WTC11 (cell line): ENCODE measurements at regions not wholly inside any gene's neighbourhood (a gene's known extent, or its start where the extent isn't known, plus 50 kb on each side); places are given as distances from the start of the nearest gene placed in this dataset.

Experiments
- ATAC-seq: fragments of 200-7000 bp; cut with Tn5 transposase; 2 replicates; pipeline ENCODE4 v1.10.0; 2021; ENCODE audit warnings: mild to moderate bottlenecking, moderate library complexity
- CTCF ChIA-PET: fragments of 300-600 bp; sonication (Branson Sonifier 250); formaldehyde crosslinking; loops from one replicate; lab custom pipeline; 2021; ENCODE audit warnings: antibody characterized with exemption; lab: Charles Lee
- POLR2A ChIA-PET: fragments of 350-600 bp; sonication (Branson Sonifier 250); formaldehyde crosslinking; loops from one replicate; lab custom pipeline; 2021; ENCODE audit warnings: antibody characterized with exemption; lab: Charles Lee
- DNase-seq: peaks from one replicate; pipeline ENCODE4 v3.0.0; 2021; ENCODE audit warnings: low spot score
- H3K27ac Mint-ChIP-seq: 2 replicates; pipeline ENCODE4 v1.8.0; 2021; ENCODE audit warnings: mixed read lengths
- H3K27me3 Mint-ChIP-seq: 2 replicates; pipeline ENCODE4 v1.8.0; 2021; ENCODE audit warnings: low read depth, mild to moderate bottlenecking, moderate library complexity, mixed read lengths
- H3K36me3 Mint-ChIP-seq: 2 replicates; pipeline ENCODE4 v1.8.0; 2021; ENCODE audit warnings: mixed read lengths
- H3K4me1 Mint-ChIP-seq: 2 replicates; pipeline ENCODE4 v1.8.0; 2022; ENCODE audit warnings: mixed read lengths
- H3K4me3 Mint-ChIP-seq: 2 replicates; pipeline ENCODE4 v1.8.0; 2021; ENCODE audit warnings: mild to moderate bottlenecking, moderate library complexity, mixed read lengths
- H3K9me3 Mint-ChIP-seq: 2 replicates; pipeline ENCODE4 v1.8.0; 2021; ENCODE audit warnings: mixed read lengths
- ATF3 ChIP-seq: sonication (generic); formaldehyde crosslinking; conservative IDR thresholded peaks from 2 replicates; pipeline ENCODE4 v1.8.1; 2022; ENCODE audit warnings: mild to moderate bottlenecking, missing genetic modification reagents
- CDX4 ChIP-seq: fragments of 250-450 bp; sonication (Bioruptor Pico); IDR thresholded peaks from 2 replicates; pipeline ENCODE4 v1.9.0; 2021; ENCODE audit warnings: moderate library complexity, mild to moderate bottlenecking, inconsistent platforms, borderline replicate concordance
- CREM ChIP-seq: sonication (generic); formaldehyde crosslinking; IDR thresholded peaks from 2 replicates; pipeline ENCODE4 v1.8.1; 2022; ENCODE audit warnings: mild to moderate bottlenecking, missing genetic modification reagents, moderate library complexity
- E2F5 ChIP-seq: sonication (generic); formaldehyde crosslinking; IDR thresholded peaks from 2 replicates; pipeline ENCODE4 v1.8.1; 2022; ENCODE audit warnings: mild to moderate bottlenecking, moderate library complexity, missing genetic modification reagents
- ELF4 ChIP-seq: sonication (generic); formaldehyde crosslinking; IDR thresholded peaks from 2 replicates; pipeline ENCODE4 v1.8.1; 2022; ENCODE audit warnings: low read depth, mild to moderate bottlenecking, moderate library complexity, missing genetic modification reagents
- ETV6 ChIP-seq: sonication (generic); formaldehyde crosslinking; IDR thresholded peaks from 2 replicates; pipeline ENCODE4 v1.8.1; 2022; ENCODE audit warnings: mild to moderate bottlenecking, missing genetic modification reagents
- FOXJ3 ChIP-seq: sonication (generic); formaldehyde crosslinking; IDR thresholded peaks from 2 replicates; pipeline ENCODE4 v1.9.0; 2021; ENCODE audit warnings: missing genetic modification reagents, mild to moderate bottlenecking, borderline replicate concordance
- JAZF1 ChIP-seq: fragments of 250-450 bp; sonication (Bioruptor Pico); IDR thresholded peaks from 2 replicates; pipeline ENCODE4 v1.9.0; 2021; ENCODE audit warnings: moderate library complexity, mild to moderate bottlenecking, inconsistent platforms
- MAX ChIP-seq: sonication (generic); formaldehyde crosslinking; IDR thresholded peaks from 2 replicates; pipeline ENCODE4 v1.8.0; 2022; ENCODE audit warnings: mild to moderate bottlenecking, missing genetic modification reagents
- NFE2L1 ChIP-seq: sonication (generic); formaldehyde crosslinking; IDR thresholded peaks from 2 replicates; pipeline ENCODE4 v1.8.1; 2023; ENCODE audit warnings: missing genetic modification reagents
- NR2C2 ChIP-seq: sonication (generic); formaldehyde crosslinking; IDR thresholded peaks from 2 replicates; pipeline ENCODE4 v1.8.0; 2022; ENCODE audit warnings: mild to moderate bottlenecking, missing genetic modification reagents
- NR3C1 ChIP-seq: sonication (generic); formaldehyde crosslinking; conservative IDR thresholded peaks from 2 replicates; pipeline ENCODE4 v1.8.1; 2023; ENCODE audit warnings: low read depth, mild to moderate bottlenecking, missing genetic modification reagents
- OVOL2 ChIP-seq: fragments of 250-450 bp; sonication (Bioruptor Pico); IDR thresholded peaks from 2 replicates; pipeline ENCODE4 v1.9.0; 2021; ENCODE audit warnings: mild to moderate bottlenecking, borderline replicate concordance
- PRDM15 ChIP-seq: sonication (generic); formaldehyde crosslinking; IDR thresholded peaks from 2 replicates; pipeline ENCODE4 v1.8.0; 2022; ENCODE audit warnings: missing genetic modification reagents
- PRRX2 ChIP-seq: fragments of 250-450 bp; sonication (Bioruptor Pico); IDR thresholded peaks from 2 replicates; pipeline ENCODE4 v1.8.0; 2021; ENCODE audit warnings: mild to moderate bottlenecking
- SOX15 ChIP-seq: fragments of 250-450 bp; sonication (Bioruptor Pico); IDR thresholded peaks from 2 replicates; pipeline ENCODE4 v1.9.0; 2021; ENCODE audit warnings: mild to moderate bottlenecking
- TCF7 ChIP-seq: sonication (generic); formaldehyde crosslinking; IDR thresholded peaks from 2 replicates; pipeline ENCODE4 v1.8.0; 2022; ENCODE audit warnings: mild to moderate bottlenecking, low read depth, missing genetic modification reagents, moderate library complexity
- TP53 ChIP-seq: sonication (generic); formaldehyde crosslinking; IDR thresholded peaks from 2 replicates; pipeline ENCODE4 v1.8.1; 2023; ENCODE audit warnings: mild to moderate bottlenecking, missing genetic modification reagents
- ZNF317 ChIP-seq: sonication (generic); formaldehyde crosslinking; IDR thresholded peaks from 2 replicates; pipeline ENCODE4 v1.8.1; 2023; ENCODE audit warnings: low read depth, mild to moderate bottlenecking, moderate library complexity, missing genetic modification reagents, borderline replicate concordance
- TF ChIP-seq, protein P1 (sequence below): fragments of 250-450 bp; sonication (Bioruptor Pico); IDR thresholded peaks from 2 replicates; pipeline ENCODE4 v1.8.0; 2021; ENCODE audit warnings: mild to moderate bottlenecking
- TF ChIP-seq, protein P2 (sequence below): sonication (generic); formaldehyde crosslinking; IDR thresholded peaks from 2 replicates; pipeline ENCODE4 v1.8.0; 2023; ENCODE audit warnings: missing genetic modification reagents
- TF ChIP-seq, protein P3 (sequence below): fragments of 200-600 bp; IDR thresholded peaks from 2 replicates; pipeline ENCODE4 v1.8.0; 2022; ENCODE audit warnings: antibody characterized with exemption
- TF ChIP-seq, protein P4 (sequence below): sonication (generic); formaldehyde crosslinking; IDR thresholded peaks from 2 replicates; pipeline ENCODE4 v1.8.0; 2022; ENCODE audit warnings: mild to moderate bottlenecking, missing genetic modification reagents

GRCh38 chr14:22438742-22439141 is 150.3 kb downstream of the DAD1 start (continued):
- TF ChIP-seq TP53 (CRISPR knock-in tag): no peak
- TF ChIP-seq JAZF1: no peak
- no peak for TF ChIP-seq ATF3
- no peak for TF ChIP-seq PRRX2 (CRISPR knock-in tag)
- TF ChIP-seq FOXJ3 (CRISPR knock-in tag): no peak
- TF ChIP-seq, protein P1, sequence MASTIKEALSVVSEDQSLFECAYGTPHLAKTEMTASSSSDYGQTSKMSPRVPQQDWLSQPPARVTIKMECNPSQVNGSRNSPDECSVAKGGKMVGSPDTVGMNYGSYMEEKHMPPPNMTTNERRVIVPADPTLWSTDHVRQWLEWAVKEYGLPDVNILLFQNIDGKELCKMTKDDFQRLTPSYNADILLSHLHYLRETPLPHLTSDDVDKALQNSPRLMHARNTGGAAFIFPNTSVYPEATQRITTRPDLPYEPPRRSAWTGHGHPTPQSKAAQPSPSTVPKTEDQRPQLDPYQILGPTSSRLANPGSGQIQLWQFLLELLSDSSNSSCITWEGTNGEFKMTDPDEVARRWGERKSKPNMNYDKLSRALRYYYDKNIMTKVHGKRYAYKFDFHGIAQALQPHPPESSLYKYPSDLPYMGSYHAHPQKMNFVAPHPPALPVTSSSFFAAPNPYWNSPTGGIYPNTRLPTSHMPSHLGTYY (CRISPR knock-in tag): no peak
- TF ChIP-seq ZNF317 (CRISPR knock-in tag): no peak
- no peak for TF ChIP-seq E2F5
- TF ChIP-seq CREM: no peak
- no peak for TF ChIP-seq MAX (CRISPR knock-in tag)
- TF ChIP-seq, protein P2, sequence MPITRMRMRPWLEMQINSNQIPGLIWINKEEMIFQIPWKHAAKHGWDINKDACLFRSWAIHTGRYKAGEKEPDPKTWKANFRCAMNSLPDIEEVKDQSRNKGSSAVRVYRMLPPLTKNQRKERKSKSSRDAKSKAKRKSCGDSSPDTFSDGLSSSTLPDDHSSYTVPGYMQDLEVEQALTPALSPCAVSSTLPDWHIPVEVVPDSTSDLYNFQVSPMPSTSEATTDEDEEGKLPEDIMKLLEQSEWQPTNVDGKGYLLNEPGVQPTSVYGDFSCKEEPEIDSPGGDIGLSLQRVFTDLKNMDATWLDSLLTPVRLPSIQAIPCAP: no peak
- TF ChIP-seq OVOL2 (CRISPR knock-in tag): no peak
- TF ChIP-seq PRDM15 (CRISPR knock-in tag): no peak
- no peak for TF ChIP-seq NR2C2

DNA sequence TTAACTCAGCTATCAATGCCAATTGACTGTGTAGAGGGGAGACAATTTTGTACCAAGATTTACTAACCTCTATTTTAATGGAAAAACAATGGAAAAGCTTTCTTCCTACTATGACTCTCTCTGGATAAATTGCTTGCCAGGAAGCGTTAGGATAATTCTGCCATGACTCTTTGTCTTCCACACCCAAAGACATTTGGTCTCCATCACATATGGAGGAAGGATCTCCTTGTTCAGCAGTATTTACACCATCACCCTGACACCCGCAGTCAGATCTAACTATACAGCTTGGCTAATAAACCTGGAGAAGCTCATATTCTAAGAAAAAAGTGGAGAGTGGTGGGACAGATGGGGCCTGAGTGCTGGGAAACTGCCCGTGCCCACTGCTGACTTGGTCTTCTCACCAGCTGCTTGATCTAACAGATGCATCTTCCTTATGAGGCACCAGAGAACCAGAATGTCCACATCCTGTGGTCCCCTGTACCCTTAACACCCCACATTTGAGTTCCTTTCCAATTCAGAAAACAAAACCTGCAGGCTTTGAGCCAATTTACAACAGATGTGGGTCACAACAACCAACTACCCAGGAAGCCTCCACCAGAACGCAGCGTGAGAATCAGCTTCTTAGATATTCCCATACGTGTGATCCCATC is 154.0 kb downstream of the DAD1 start:
- Mint-ChIP-seq H3K27ac (no peak overlapping the region), H3K27me3 (no peaks in the 10 kb centered on the region), H3K36me3 (no peaks in the 10 kb centered on the region), H3K4me1 (peaks cover 6% of the 10 kb centered on the region), H3K9me3 (no peaks in the 10 kb centered on the region), H3K4me3 (no peak overlapping the region)
- CTCF ChIA-PET: no interaction called here
- ATAC-seq (no peak), DNase-seq (no peak)
- POLR2A ChIA-PET: no interaction called here
- TF ChIP-seq CDX4 (CRISPR knock-in tag) (no peak), TCF7 (CRISPR knock-in tag) (no peak), NR2C2 (no peak), ELF4 (CRISPR knock-in tag) (no peak), SOX15 (CRISPR knock-in tag) (no peak), ETV6 (CRISPR knock-in tag) (no peak), NR3C1 (no peak), TP53 (CRISPR knock-in tag) (no peak), NFE2L1 (no peak), FOXJ3 (CRISPR knock-in tag) (no peak)
- TF ChIP-seq, protein P2: no peak
- TF ChIP-seq, protein P3, sequence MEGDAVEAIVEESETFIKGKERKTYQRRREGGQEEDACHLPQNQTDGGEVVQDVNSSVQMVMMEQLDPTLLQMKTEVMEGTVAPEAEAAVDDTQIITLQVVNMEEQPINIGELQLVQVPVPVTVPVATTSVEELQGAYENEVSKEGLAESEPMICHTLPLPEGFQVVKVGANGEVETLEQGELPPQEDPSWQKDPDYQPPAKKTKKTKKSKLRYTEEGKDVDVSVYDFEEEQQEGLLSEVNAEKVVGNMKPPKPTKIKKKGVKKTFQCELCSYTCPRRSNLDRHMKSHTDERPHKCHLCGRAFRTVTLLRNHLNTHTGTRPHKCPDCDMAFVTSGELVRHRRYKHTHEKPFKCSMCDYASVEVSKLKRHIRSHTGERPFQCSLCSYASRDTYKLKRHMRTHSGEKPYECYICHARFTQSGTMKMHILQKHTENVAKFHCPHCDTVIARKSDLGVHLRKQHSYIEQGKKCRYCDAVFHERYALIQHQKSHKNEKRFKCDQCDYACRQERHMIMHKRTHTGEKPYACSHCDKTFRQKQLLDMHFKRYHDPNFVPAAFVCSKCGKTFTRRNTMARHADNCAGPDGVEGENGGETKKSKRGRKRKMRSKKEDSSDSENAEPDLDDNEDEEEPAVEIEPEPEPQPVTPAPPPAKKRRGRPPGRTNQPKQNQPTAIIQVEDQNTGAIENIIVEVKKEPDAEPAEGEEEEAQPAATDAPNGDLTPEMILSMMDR: no peak
- TF ChIP-seq, protein P4, sequence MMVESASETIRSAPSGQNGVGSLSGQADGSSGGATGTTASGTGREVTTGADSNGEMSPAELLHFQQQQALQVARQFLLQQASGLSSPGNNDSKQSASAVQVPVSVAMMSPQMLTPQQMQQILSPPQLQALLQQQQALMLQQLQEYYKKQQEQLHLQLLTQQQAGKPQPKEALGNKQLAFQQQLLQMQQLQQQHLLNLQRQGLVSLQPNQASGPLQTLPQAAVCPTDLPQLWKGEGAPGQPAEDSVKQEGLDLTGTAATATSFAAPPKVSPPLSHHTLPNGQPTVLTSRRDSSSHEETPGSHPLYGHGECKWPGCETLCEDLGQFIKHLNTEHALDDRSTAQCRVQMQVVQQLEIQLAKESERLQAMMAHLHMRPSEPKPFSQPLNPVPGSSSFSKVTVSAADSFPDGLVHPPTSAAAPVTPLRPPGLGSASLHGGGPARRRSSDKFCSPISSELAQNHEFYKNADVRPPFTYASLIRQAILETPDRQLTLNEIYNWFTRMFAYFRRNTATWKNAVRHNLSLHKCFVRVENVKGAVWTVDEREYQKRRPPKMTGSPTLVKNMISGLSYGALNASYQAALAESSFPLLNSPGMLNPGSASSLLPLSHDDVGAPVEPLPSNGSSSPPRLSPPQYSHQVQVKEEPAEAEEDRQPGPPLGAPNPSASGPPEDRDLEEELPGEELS: no peak
